ENCODE measurements at regions not wholly inside any gene's neighbourhood (a gene's known extent, or its start where the extent isn't known, plus 50 kb on each side); places are given as distances from the start of the nearest gene placed in this dataset.
A peak's percentile ranks its signal among the peaks of the same experiment; 100 is the strongest.

DNA sequence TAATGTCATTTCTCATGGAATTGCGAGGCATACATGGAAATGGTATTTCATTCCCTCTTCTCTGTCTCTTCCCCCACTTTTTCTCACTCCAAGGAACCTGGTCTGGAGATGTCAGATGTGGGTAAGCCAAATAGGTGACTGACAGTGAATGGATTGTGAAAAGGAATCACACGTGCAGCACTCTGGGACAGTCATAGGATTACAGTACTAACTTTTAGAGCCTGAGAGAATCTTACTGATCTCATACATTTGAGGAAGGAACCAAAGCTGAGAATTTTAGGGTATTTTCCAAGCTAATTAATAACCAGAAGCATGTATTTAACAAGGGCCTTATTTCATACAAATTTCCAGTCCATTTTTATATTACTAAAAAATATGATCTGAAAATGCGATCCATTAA, 58.1 kb upstream of the ERBB4 start:
- DNase-seq = no peak

- DNase-seq = no peak
Observed at GRCh38 chr2:212596276-212596675, 57.7 kb upstream of the ERBB4 start.

DNA sequence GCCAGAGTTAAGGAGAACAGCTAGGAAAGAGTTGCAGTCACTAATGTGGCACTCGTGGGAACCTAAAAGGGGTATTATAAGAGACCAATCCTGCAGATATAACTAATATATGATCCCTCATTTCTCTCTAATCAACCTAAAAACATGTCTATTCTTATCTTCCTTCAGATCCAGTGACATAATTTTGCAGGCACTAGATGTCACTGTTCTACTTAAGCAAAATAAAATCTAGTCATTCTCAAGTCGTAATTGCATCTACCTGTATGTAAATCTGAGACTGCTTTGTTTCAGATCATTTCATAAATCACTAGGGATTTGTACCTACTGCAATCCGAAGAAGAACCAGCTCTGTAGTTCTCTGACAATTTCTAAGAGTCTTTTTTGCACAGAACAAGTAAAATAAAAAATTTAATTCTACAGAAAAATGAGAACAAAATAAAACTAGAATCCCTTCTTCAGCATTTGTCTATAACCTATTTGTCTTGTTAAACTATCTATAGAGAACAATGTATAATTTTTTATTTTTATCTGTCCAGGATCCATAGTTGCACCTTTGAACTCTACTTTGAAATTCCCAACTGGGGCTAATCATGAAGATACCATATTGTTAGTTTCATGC, 56.5 kb upstream of the ERBB4 start:
- DNase-seq = peak; percentile 3

- no peak for DNase-seq
Observed at GRCh38 chr2:212592695-212593094, 54.1 kb upstream of the ERBB4 start.

All from dermis blood vessel endothelial cell (primary cell).